B cell (primary cell): ENCODE measurements at regions not wholly inside any gene's neighbourhood (a gene's known extent, or its start where the extent isn't known, plus 50 kb on each side); places are given as distances from the start of the nearest gene placed in this dataset.

ENCODE experiments used
- ATAC-seq: fragments of 200-7000 bp; cut with Tn5 transposase; one replicate; pipeline ENCODE4 v1.10.0; 2021; ENCODE audit warnings: low read depth, mild to moderate bottlenecking, moderate number of reproducible peaks, moderate library complexity
- CTCF ChIA-PET: fragments of 350-600 bp; sonication (Branson Sonifier 250); formaldehyde crosslinking; loops from one replicate; lab custom pipeline; 2021; ENCODE audit warnings: antibody characterized with exemption, inconsistent platforms; lab: Charles Lee
- POLR2A ChIA-PET: fragments of 350-600 bp; sonication (Branson Sonifier 250); formaldehyde crosslinking; loops from one replicate; lab custom pipeline; 2021; ENCODE audit warnings: antibody characterized with exemption; lab: Charles Lee
- DNase-seq: peaks from one replicate; pipeline ENCODE4 v3.0.0; 2013
- H2AFZ ChIP-seq: 2 replicates; pipeline ENCODE4 v1.6.1; 2012; ENCODE audit warnings: mild to moderate bottlenecking, low read depth, low read length; ENCODE audit not compliant: insufficient read depth, poor library complexity, severe bottlenecking
- H3K27ac ChIP-seq, 2 donors: 1 replicate in 1 of 2; 2 replicates in 1 of 2; pipeline ENCODE4 v1.5.1; 2012 to 2013; ENCODE audit warnings: low read length in 2 of 2, mild to moderate bottlenecking in 2 of 2, moderate library complexity in 1 of 2
- H3K27me3 ChIP-seq, 4 experiments: fragments of 200-600 bp in 1 of 4; sonication (generic) in 1 of 4; replicated peaks in 1 of 4; 1 replicate in 2 of 4; 2 replicates in 2 of 4; pipeline versions ENCODE4 v1.6.1 to v1.7.0; 2013 to 2016; ENCODE audit warnings: low read length in 3 of 4, mild to moderate bottlenecking in 2 of 4, mixed read lengths in 1 of 4, moderate library complexity in 1 of 4; ENCODE audit not compliant: insufficient read depth in 4 of 4, control insufficient read depth in 3 of 4; ENCODE audit errors: control extremely low read depth in 1 of 4
- H3K36me3 ChIP-seq, 2 experiments: replicated peaks in 1 of 2; 1 replicate in 1 of 2; 2 replicates in 1 of 2; pipeline versions ENCODE4 v1.6.1 to v1.7.1; 2013; ENCODE audit warnings: low read length in 1 of 2; ENCODE audit not compliant: insufficient read depth in 2 of 2, control insufficient read depth in 1 of 2; ENCODE audit errors: control extremely low read depth in 1 of 2, extremely low read depth in 1 of 2
- H3K4me1 ChIP-seq, 2 donors: fragments of 200-600 bp in 1 of 2; sonication (generic) in 1 of 2; 1 replicate in 1 of 2; 2 replicates in 1 of 2; pipeline versions ENCODE4 v1.5.1 to v1.6.1; 2013 to 2017; ENCODE audit warnings: low read length in 2 of 2; ENCODE audit not compliant: control insufficient read depth in 2 of 2, insufficient read depth in 2 of 2
- H3K4me2 ChIP-seq: replicated peaks from 2 replicates; pipeline ENCODE3; 2012; ENCODE audit warnings: mild to moderate bottlenecking, low read depth, low read length; ENCODE audit not compliant: poor library complexity, severe bottlenecking
- H3K4me3 ChIP-seq, 5 experiments: fragments of 200-600 bp in 1 of 5; sonication (generic) in 1 of 5; 1 replicate in 3 of 5; 2 replicates in 2 of 5; pipeline versions ENCODE4 v1.5.1 to v1.7.0; 2011 to 2016; ENCODE audit warnings: low read length in 4 of 5, mild to moderate bottlenecking in 4 of 5, low read depth in 2 of 5, control low read depth in 1 of 5, moderate library complexity in 1 of 5; ENCODE audit not compliant: insufficient read depth in 1 of 5; ENCODE audit errors: control extremely low read depth in 1 of 5, extremely low read depth in 1 of 5
- H3K79me2 ChIP-seq: fragments of 200-600 bp; sonication (generic); one replicate; pipeline ENCODE4 v1.6.0; 2016; ENCODE audit warnings: low read length; ENCODE audit not compliant: control insufficient read depth, insufficient read depth
- H3K9ac ChIP-seq: fragments of 200-600 bp; sonication (generic); 2 replicates; pipeline ENCODE4 v1.6.1; 2017; ENCODE audit warnings: mild to moderate bottlenecking, low read length, moderate library complexity
- H3K9me3 ChIP-seq, 3 donors: one replicate each; pipeline versions ENCODE4 v1.6.1 to v1.7.1; 2013; ENCODE audit warnings: low read length in 2 of 3; ENCODE audit not compliant: control insufficient read depth in 2 of 3, insufficient read depth in 1 of 3; ENCODE audit errors: control extremely low read depth in 1 of 3
- H4K20me1 ChIP-seq: 2 replicates; pipeline ENCODE4 v1.6.0; 2012; ENCODE audit warnings: mild to moderate bottlenecking, low read length; ENCODE audit not compliant: insufficient read depth, control insufficient read depth, poor library complexity, severe bottlenecking
- H3K27ac Mint-ChIP-seq: one replicate; pipeline ENCODE4 v1.8.0; 2021; ENCODE audit warnings: mixed read lengths
- H3K27me3 Mint-ChIP-seq: one replicate; pipeline ENCODE4 v1.8.0; 2021; ENCODE audit warnings: mixed read lengths
- H3K4me1 Mint-ChIP-seq: one replicate; pipeline ENCODE4 v1.8.0; 2021; ENCODE audit warnings: mixed read lengths
- H3K4me3 Mint-ChIP-seq: one replicate; pipeline ENCODE4 v1.8.0; 2021; ENCODE audit warnings: mixed read lengths
- H3K9me3 Mint-ChIP-seq: one replicate; pipeline ENCODE4 v1.8.0; 2022; ENCODE audit warnings: mixed read lengths; ENCODE audit not compliant: insufficient read depth
- EZH2 ChIP-seq: IDR thresholded peaks from 2 replicates; pipeline ENCODE4 v1.6.1; 2012; ENCODE audit warnings: borderline replicate concordance, low read depth, mild to moderate bottlenecking, moderate library complexity, low read length; ENCODE audit not compliant: insufficient read depth, poor library complexity, severe bottlenecking
- WGBS: methylation state at CpG from one replicate; pipeline ENCODE4 v1.1.5; 2013; ENCODE audit warnings: missing lambda C conversion rate; ENCODE audit not compliant: insufficient coverage; 5-methylcytosine and 5-hydroxymethylcytosine counted together
- intact Hi-C: fragments of 100-400 bp; cut with micrococcal nuclease; formaldehyde crosslinking; loops from one replicate; pipeline ENCODE4 v1.10.0; 2022
- TF ChIP-seq, protein P1 (sequence below): fragments of 200-600 bp; IDR thresholded peaks from one replicate; pipeline ENCODE4 v1.8.0; 2022; ENCODE audit warnings: antibody characterized with exemption, mild to moderate bottlenecking

DNA sequence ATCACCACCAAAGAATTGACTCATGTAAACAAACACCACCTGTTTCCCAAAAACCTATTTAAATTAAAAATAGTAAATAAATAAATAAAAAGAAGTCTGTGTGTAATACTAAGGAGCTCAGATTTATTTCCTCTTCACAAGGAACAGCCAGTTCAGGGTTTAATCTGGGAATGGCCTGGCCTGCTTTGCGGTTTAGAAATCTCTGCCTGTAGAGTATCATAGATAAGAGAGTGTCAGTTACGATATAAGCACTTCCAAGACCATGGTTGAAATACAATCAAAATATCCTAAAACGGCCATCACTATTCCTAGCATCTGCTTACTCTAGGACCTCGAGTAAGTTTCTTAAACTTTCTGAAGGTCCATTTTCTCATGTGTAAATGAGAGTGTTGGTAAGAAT is 274.4 kb downstream of the PLPP3 start:
- H3K27me3 ChIP-seq = peaks cover 0 to 3% (median 0%) of the 10 kb centered on the region in 4 experiments
- no peaks in the 10 kb centered on the region for H3K36me3 ChIP-seq
- H3K27ac ChIP-seq = no peak overlapping the region
- peaks cover 2% of the 10 kb centered on the region for H3K9me3 Mint-ChIP-seq
- WGBS = no CpG with 5 or more reads among the region's 4 CpGs
- no peaks in the 10 kb centered on the region for H3K79me2 ChIP-seq
- POLR2A ChIA-PET = no interaction called here
- no peak overlapping the region for H2AFZ ChIP-seq
- TF ChIP-seq, protein P1, sequence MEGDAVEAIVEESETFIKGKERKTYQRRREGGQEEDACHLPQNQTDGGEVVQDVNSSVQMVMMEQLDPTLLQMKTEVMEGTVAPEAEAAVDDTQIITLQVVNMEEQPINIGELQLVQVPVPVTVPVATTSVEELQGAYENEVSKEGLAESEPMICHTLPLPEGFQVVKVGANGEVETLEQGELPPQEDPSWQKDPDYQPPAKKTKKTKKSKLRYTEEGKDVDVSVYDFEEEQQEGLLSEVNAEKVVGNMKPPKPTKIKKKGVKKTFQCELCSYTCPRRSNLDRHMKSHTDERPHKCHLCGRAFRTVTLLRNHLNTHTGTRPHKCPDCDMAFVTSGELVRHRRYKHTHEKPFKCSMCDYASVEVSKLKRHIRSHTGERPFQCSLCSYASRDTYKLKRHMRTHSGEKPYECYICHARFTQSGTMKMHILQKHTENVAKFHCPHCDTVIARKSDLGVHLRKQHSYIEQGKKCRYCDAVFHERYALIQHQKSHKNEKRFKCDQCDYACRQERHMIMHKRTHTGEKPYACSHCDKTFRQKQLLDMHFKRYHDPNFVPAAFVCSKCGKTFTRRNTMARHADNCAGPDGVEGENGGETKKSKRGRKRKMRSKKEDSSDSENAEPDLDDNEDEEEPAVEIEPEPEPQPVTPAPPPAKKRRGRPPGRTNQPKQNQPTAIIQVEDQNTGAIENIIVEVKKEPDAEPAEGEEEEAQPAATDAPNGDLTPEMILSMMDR = no peak
- no peak for TF ChIP-seq EZH2
- no peaks in the 10 kb centered on the region for H3K4me1 Mint-ChIP-seq
- peaks cover 8% of the 10 kb centered on the region for H3K27me3 Mint-ChIP-seq
- H3K4me1 ChIP-seq = no peaks in the 10 kb centered on the region
- CTCF ChIA-PET = no interaction called here
- ATAC-seq (no peak), DNase-seq (no peak)
- H4K20me1 ChIP-seq = no peaks in the 10 kb centered on the region
- no peak overlapping the region for H3K4me3 Mint-ChIP-seq
- no peak overlapping the region for H3K4me3 ChIP-seq
- intact Hi-C loops = no loop called here
- H3K9me3 ChIP-seq = no peaks in the 10 kb centered on the region
- no peak overlapping the region for H3K27ac Mint-ChIP-seq
- H3K4me2 ChIP-seq = no peak overlapping the region
- H3K9ac ChIP-seq = no peak overlapping the region

DNA sequence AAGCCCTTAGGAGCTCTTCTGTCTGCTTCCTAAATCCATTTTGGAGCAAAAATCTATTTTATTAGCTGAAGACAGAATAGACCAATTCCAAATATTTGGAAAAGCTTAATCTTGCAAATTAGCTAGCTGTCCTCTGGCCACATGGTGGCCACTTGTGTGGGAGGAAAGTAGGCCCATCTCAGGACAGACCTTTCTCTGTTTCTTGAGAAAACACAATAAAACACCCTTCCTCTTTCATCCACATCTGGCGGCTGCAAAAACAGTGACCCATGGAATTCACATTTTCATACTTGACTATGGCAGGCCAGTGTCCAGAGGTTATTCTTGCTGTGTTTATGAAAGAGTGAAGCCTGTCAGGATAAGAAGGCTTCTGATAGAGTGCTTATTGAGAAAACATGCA is 275.6 kb downstream of the PLPP3 start:
- no peaks in the 10 kb centered on the region for H3K36me3 ChIP-seq
- H3K27me3 ChIP-seq = no peaks in the 10 kb centered on the region
- intact Hi-C loops = no loop called here
- H3K27ac ChIP-seq = no peak overlapping the region
- H4K20me1 ChIP-seq = no peaks in the 10 kb centered on the region
- no peak overlapping the region for H3K9ac ChIP-seq
- ATAC-seq = no peak
- no peaks in the 10 kb centered on the region for H3K79me2 ChIP-seq
- ChIA-PET CTCF (no interaction called here), POLR2A (no interaction called here)
- H3K9me3 Mint-ChIP-seq = peaks cover 2% of the 10 kb centered on the region
- H3K4me3 Mint-ChIP-seq = no peak overlapping the region
- TF ChIP-seq, protein P1 = no peak
- TF ChIP-seq EZH2 = no peak
- peaks cover 8% of the 10 kb centered on the region for H3K27me3 Mint-ChIP-seq
- no peak for DNase-seq
- no peaks in the 10 kb centered on the region for H3K4me1 Mint-ChIP-seq
- no peak overlapping the region for H3K27ac Mint-ChIP-seq
- no peaks in the 10 kb centered on the region for H3K4me1 ChIP-seq
- H3K9me3 ChIP-seq = no peaks in the 10 kb centered on the region
- WGBS = no CpG with 5 or more reads among the region's 1 CpG
- no peak overlapping the region for H3K4me2 ChIP-seq
- H3K4me3 ChIP-seq = no peak overlapping the region
- no peak overlapping the region for H2AFZ ChIP-seq
